ENCODE measurements at regions not wholly inside any gene's neighbourhood (a gene's known extent, or its start where the extent isn't known, plus 50 kb on each side); places are given as distances from the start of the nearest gene placed in this dataset.

DNA sequence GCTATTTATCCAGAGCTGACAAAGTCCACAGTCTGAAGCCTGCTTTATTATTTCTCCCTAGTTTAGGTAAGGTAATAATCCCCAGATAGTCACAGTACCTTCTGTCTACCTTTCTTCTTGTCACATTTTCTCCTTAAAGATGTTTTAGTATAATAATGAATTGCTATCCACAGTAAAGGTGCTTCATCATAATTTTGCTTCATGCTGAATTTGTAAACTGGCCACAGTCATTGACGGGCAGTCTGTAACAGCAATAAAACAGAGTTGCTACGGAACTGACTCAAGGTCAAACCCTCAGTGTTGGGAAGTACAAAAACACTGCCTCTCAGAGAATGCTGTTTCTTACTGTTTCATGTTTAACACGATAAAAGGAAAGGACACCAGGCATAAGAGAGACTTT, 195.7 kb downstream of the ZNF608 start:
- Histone ChIP-seq H3K4me1 (ENCODE audit: control insufficient read depth in 1 of 2, low read depth in 2 of 2) (no peaks in the 10 kb centered on the region), H3K36me3 (no peaks in the 10 kb centered on the region), H3K4me3 (no peak overlapping the region), H3K27me3 (replicated peaks; ENCODE audit: insufficient read depth) (no peaks in the 10 kb centered on the region), H3K9me3 (no peaks in the 10 kb centered on the region), H3K27ac (no peak overlapping the region)
- TF ChIP-seq, protein P1, sequence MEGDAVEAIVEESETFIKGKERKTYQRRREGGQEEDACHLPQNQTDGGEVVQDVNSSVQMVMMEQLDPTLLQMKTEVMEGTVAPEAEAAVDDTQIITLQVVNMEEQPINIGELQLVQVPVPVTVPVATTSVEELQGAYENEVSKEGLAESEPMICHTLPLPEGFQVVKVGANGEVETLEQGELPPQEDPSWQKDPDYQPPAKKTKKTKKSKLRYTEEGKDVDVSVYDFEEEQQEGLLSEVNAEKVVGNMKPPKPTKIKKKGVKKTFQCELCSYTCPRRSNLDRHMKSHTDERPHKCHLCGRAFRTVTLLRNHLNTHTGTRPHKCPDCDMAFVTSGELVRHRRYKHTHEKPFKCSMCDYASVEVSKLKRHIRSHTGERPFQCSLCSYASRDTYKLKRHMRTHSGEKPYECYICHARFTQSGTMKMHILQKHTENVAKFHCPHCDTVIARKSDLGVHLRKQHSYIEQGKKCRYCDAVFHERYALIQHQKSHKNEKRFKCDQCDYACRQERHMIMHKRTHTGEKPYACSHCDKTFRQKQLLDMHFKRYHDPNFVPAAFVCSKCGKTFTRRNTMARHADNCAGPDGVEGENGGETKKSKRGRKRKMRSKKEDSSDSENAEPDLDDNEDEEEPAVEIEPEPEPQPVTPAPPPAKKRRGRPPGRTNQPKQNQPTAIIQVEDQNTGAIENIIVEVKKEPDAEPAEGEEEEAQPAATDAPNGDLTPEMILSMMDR (IDR thresholded peaks at IDR 0.05) = no peak
- no peak for DNase-seq (ENCODE audit: low spot score)
- no peak for ATAC-seq (ENCODE audit: insufficient number of reproducible peaks, low FRiP score, low read depth)

- no peaks in the 10 kb centered on the region for H3K27me3 ChIP-seq (replicated peaks; ENCODE audit: insufficient read depth)
- H3K27ac ChIP-seq = no peak overlapping the region
- H3K36me3 ChIP-seq = no peaks in the 10 kb centered on the region
- H3K4me1 ChIP-seq (ENCODE audit: control insufficient read depth in 1 of 2, low read depth in 2 of 2) = no peaks in the 10 kb centered on the region
- DNase-seq (ENCODE audit: low spot score) = no peak
- no peak for ATAC-seq (ENCODE audit: insufficient number of reproducible peaks, low FRiP score, low read depth)
- H3K4me3 ChIP-seq = no peak overlapping the region
- H3K9me3 ChIP-seq = no peaks in the 10 kb centered on the region
- TF ChIP-seq, protein P1 (IDR thresholded peaks at IDR 0.05) = no peak
Measured at GRCh38 chr5:124549891-124550436, 196.5 kb downstream of the ZNF608 start.

DNA sequence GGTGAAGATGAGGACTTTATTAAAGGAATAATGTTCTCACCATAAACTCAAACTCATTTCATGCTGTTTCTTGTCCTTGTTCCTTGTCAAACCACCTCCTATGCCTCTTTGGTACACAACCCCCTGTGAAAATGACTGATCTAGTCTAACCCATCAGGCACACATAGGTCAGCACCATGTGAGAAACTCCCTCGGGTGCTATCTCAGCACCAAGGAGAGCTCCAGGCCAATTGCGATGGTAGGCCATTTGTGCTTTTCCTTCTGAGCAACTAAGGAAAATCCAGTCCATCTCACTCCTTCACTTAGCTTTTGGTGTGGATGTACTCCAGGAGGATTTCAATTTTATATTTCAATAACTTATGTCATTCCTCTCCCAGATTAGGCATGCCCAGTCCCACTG, 199.8 kb downstream of the ZNF608 start:
- Histone ChIP-seq H3K4me1 (ENCODE audit: control insufficient read depth in 1 of 2, low read depth in 2 of 2) (no peaks in the 10 kb centered on the region), H3K36me3 (no peaks in the 10 kb centered on the region), H3K27me3 (replicated peaks; ENCODE audit: insufficient read depth) (no peaks in the 10 kb centered on the region), H3K9me3 (no peaks in the 10 kb centered on the region), H3K4me3 (no peak overlapping the region), H3K27ac (no peak overlapping the region)
- no peak for DNase-seq (ENCODE audit: low spot score)
- TF ChIP-seq, protein P1 (IDR thresholded peaks at IDR 0.05) = no peak
- ATAC-seq (ENCODE audit: insufficient number of reproducible peaks, low FRiP score, low read depth) = no peak

- Histone ChIP-seq H3K27me3 (replicated peaks; ENCODE audit: insufficient read depth) (no peaks in the 10 kb centered on the region), H3K9me3 (no peaks in the 10 kb centered on the region), H3K27ac (no peak overlapping the region), H3K4me1 (ENCODE audit: control insufficient read depth in 1 of 2, low read depth in 2 of 2) (no peaks in the 10 kb centered on the region), H3K36me3 (no peaks in the 10 kb centered on the region), H3K4me3 (no peak overlapping the region)
- TF ChIP-seq, protein P1 (IDR thresholded peaks at IDR 0.05) = no peak
- ATAC-seq (ENCODE audit: insufficient number of reproducible peaks, low FRiP score, low read depth) (no peak), DNase-seq (ENCODE audit: low spot score) (no peak)
Measured at GRCh38 chr5:124544366-124545055, 201.9 kb downstream of the ZNF608 start.

DNA sequence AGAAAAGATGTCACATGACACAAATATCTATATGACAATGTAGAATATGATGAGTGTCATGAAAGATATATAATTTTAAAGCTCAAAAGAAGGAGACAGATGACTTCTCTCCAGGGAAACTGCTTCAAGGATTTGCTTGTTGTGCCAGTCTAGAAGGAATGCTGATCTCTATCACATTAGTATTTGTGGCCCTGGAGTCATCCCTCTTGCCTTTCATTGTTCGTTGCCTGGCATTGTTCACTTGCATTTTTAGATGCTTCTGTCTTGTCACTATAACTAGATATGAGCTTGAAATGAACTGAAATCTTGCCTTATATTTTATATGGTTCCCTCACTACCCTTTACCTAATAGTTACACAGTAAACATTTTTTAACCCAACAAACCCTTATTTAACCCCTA, 207.5 kb downstream of the ZNF608 start:
- TF ChIP-seq, protein P1 (IDR thresholded peaks at IDR 0.05) = no peak
- H3K27ac ChIP-seq = no peak overlapping the region
- no peaks in the 10 kb centered on the region for H3K36me3 ChIP-seq
- no peaks in the 10 kb centered on the region for H3K27me3 ChIP-seq (replicated peaks; ENCODE audit: insufficient read depth)
- no peaks in the 10 kb centered on the region for H3K9me3 ChIP-seq
- H3K4me3 ChIP-seq = no peak overlapping the region
- H3K4me1 ChIP-seq (ENCODE audit: control insufficient read depth in 1 of 2, low read depth in 2 of 2) = no peaks in the 10 kb centered on the region
- no peak for ATAC-seq (ENCODE audit: insufficient number of reproducible peaks, low FRiP score, low read depth)
- DNase-seq (ENCODE audit: low spot score) = no peak

All from thoracic aorta (tissue), 2 donors.